Spinal cord (tissue), 9 donors: ENCODE measurements at regions not wholly inside any gene's neighbourhood (a gene's known extent, or its start where the extent isn't known, plus 50 kb on each side); places are given as distances from the start of the nearest gene placed in this dataset.
"Not testable (repeated sequence)": the region's sequence is repeated elsewhere in the genome, so short reads cannot be mapped to it uniquely, and the experiment has no call there.

ENCODE experiments used
- DNase-seq, 6 donors: peaks; one replicate each; pipeline versions ENCODE4 v3.0.0 to v3.0.0-alpha.2; 2013 to 2015; ENCODE audit warnings: low spot score in 6 of 6, low read depth in 4 of 6
- H3K27ac ChIP-seq: one replicate; pipeline ENCODE4 v1.5.1; 2013; ENCODE audit warnings: low read depth, low read length, control low read depth
- H3K27me3 ChIP-seq: one replicate; pipeline ENCODE4 v1.6.1; 2013; ENCODE audit warnings: low read length; ENCODE audit not compliant: control insufficient read depth, insufficient read depth
- H3K36me3 ChIP-seq: one replicate; pipeline ENCODE4 v1.6.1; 2013; ENCODE audit warnings: low read length; ENCODE audit not compliant: control insufficient read depth, insufficient read depth
- H3K4me1 ChIP-seq: one replicate; pipeline ENCODE4 v1.6.1; 2013; ENCODE audit warnings: low read length; ENCODE audit not compliant: control insufficient read depth, insufficient read depth
- H3K4me3 ChIP-seq: one replicate; pipeline ENCODE4 v1.5.1; 2013; ENCODE audit warnings: low read depth, low read length, control low read depth
- H3K9me3 ChIP-seq: one replicate; pipeline ENCODE4 v1.6.1; 2013; ENCODE audit warnings: low read length; ENCODE audit not compliant: control insufficient read depth, insufficient read depth
- WGBS: methylation state at CpG from one replicate; pipeline ENCODE4 v1.1.5; 2013; ENCODE audit warnings: missing lambda C conversion rate; ENCODE audit not compliant: insufficient coverage; 5-methylcytosine and 5-hydroxymethylcytosine counted together
- donor health status: healthy.

- not testable (repeated sequence) for H3K27ac ChIP-seq, H3K9me3 ChIP-seq, H3K4me1 ChIP-seq, H3K27me3 ChIP-seq, H3K4me3 ChIP-seq, H3K36me3 ChIP-seq, DNase-seq
- WGBS = 93% methylated on average over 17 of the region's 19 CpGs
Measured at GRCh38 chr2:66632882-66633281, 198.0 kb downstream of the MEIS1 start.

DNA sequence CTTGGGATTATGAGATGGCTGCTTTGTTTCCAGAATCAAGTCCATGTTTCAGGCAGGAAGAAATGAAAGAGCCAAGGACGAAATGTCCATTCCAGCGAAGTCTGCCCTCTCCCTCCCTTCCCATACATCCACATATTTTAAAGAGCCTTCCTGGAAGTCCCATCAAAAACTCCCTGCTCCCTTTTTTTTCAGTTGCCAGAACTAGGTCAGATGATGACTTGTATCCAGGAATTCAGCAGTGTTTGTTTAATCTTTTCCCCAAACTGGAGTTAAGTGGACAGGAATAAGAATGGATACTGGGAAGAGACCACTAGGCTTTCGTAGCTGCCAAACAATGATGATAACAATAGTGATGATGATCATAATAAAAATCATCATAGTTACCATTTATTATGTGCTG, 198.7 kb downstream of the MEIS1 start:
- Histone ChIP-seq H3K36me3 (no peaks in the 10 kb centered on the region), H3K27ac (no peak overlapping the region), H3K4me3 (no peak overlapping the region), H3K27me3 (no peaks in the 10 kb centered on the region), H3K9me3 (no peaks in the 10 kb centered on the region), H3K4me1 (no peaks in the 10 kb centered on the region)
- WGBS = 100% methylated on average over 2 of the region's 3 CpGs
- no peak for DNase-seq

GRCh38 chr2:66634784-66635183, 199.9 kb downstream of the MEIS1 start:
- no peak overlapping the region for H3K27ac ChIP-seq
- DNase-seq = no peak

DNA sequence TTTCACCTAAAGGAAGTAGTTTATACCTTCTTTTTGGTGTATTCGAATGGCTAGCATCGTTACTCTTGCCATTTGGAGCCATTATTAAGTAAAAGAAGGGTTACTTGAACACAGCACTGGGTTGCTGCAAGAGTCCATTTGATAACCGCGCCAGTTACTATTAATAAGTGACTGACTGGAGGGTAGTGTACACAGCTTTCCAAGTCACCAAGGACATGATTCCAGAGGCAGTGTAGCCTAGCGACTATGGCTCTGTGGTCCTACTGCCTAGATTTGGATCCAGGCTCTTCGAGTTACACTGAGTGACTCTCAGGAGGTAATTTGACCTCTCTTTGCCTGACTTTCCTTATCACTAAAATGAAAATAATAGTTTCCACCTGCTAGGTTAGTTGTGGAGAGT, 206.8 kb downstream of the MEIS1 start:
- WGBS = 100% methylated on average over 2 of the region's 6 CpGs
- no peaks in the 10 kb centered on the region for H3K9me3 ChIP-seq

More at GRCh38 chr2:66634784-66635183, 199.9 kb downstream of the MEIS1 start:
- Histone ChIP-seq H3K4me1 (no peaks in the 10 kb centered on the region), H3K36me3 (no peaks in the 10 kb centered on the region), H3K4me3 (no peak overlapping the region), H3K9me3 (no peaks in the 10 kb centered on the region), H3K27me3 (no peaks in the 10 kb centered on the region)

DNA sequence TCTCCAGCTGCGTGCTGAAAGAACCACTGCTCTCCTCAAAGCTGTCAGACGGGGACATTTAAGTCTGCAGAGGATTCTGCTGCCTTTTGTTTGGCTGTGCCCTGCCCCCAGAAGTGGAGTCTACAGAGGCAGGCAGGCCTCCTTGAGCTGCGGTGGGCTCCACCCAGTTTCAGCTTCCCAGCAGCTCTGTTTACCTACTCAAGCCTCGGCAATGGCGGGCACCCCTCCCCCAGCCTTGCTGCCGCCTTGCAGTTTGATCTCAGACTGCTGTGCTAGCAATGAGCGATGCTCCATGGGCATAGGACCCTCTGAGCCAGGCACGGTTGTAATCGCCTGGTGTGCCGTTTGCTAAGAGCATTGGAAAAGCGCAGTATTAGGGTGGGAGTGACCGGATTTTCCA, 213.2 kb downstream of the MEIS1 start:
- H3K27ac ChIP-seq, DNase-seq, H3K4me3 ChIP-seq, H3K9me3 ChIP-seq, H3K27me3 ChIP-seq, H3K4me1 ChIP-seq, H3K36me3 ChIP-seq: not testable (repeated sequence)
- 57% methylated on average over 12 of the region's 12 CpGs for WGBS

More for the DNA sequence above, 206.8 kb downstream of the MEIS1 start:
- no peaks in the 10 kb centered on the region for H3K27me3 ChIP-seq
- no peak overlapping the region for H3K27ac ChIP-seq
- no peaks in the 10 kb centered on the region for H3K36me3 ChIP-seq
- no peak for DNase-seq
- H3K4me3 ChIP-seq = no peak overlapping the region
- H3K4me1 ChIP-seq = no peaks in the 10 kb centered on the region

DNA sequence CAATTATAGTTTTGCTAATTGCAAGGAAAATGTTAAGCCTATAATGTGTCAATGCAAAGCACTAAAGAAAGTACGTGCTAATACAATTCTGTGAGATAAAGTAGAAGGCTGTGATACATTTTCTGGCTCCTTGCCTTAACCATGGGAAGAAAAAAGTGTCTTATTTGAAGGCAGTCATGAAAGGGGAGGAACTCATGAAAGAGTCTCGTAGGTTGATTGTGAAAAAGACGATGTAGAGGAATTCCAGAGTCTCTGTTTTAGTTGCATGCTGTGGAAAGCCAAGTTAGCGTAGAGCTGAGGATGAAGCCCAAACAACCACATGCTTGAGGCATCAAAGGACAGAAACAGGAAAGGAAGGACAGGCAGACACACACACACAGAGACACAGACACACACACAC, 214.1 kb downstream of the MEIS1 start:
- Histone ChIP-seq H3K36me3 (no peaks in the 10 kb centered on the region), H3K27me3 (no peaks in the 10 kb centered on the region), H3K4me3 (no peak overlapping the region), H3K4me1 (no peaks in the 10 kb centered on the region), H3K9me3 (peaks cover 1% of the 10 kb centered on the region), H3K27ac (no peak overlapping the region)
- 56% methylated on average over 3 of the region's 4 CpGs for WGBS
- DNase-seq = no peak

DNA sequence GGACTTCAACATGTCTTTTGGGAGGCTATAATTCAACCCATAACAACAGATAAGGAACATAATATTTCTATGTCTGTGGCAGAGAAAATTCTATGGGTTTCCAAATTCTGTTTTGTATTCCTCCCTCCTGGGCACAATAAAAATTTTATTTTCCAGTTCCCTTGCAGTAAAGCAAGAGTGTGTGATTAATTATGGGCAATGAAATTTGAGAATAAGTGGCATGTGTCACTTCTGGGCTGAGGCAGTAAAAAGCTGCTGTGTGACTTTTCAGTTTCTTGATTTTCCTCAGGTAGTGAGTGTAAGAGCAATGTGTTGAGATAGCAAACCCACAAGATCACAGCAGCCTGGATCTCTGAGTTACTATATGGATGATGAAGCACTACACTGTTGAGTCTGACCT, 216.4 kb downstream of the MEIS1 start:
- no peaks in the 10 kb centered on the region for H3K36me3 ChIP-seq
- H3K4me1 ChIP-seq = no peaks in the 10 kb centered on the region
- no peak overlapping the region for H3K4me3 ChIP-seq
- H3K27me3 ChIP-seq = no peaks in the 10 kb centered on the region
- H3K27ac ChIP-seq = no peak overlapping the region
- H3K9me3 ChIP-seq = peaks cover 1% of the 10 kb centered on the region
- no peak for DNase-seq

DNA sequence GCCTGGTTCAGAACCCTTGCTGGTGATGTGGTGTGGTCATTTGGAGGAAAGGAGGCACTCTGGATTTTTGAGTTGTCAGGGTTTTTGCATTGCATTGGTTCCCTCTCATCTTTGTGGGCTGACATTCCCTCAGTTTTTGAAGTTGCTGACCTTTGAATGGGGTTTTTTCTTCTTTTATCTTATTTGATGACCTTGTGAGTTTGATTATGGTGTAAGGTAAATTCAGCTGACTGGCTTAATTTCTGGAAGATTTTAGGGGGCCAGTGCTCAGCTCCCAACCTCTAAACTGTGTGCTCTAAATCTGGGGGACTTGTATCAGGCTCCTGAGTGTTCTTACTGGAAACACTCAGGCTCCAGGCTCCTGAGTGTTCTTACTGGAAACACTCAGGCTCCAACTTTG, 225.9 kb downstream of the MEIS1 start:
- Histone ChIP-seq H3K36me3 (no peaks in the 10 kb centered on the region), H3K27ac (no peak overlapping the region), H3K4me1 (no peaks in the 10 kb centered on the region), H3K27me3 (no peaks in the 10 kb centered on the region), H3K9me3 (peaks cover 2% of the 10 kb centered on the region), H3K4me3 (no peak overlapping the region)
- DNase-seq = no peak

DNA sequence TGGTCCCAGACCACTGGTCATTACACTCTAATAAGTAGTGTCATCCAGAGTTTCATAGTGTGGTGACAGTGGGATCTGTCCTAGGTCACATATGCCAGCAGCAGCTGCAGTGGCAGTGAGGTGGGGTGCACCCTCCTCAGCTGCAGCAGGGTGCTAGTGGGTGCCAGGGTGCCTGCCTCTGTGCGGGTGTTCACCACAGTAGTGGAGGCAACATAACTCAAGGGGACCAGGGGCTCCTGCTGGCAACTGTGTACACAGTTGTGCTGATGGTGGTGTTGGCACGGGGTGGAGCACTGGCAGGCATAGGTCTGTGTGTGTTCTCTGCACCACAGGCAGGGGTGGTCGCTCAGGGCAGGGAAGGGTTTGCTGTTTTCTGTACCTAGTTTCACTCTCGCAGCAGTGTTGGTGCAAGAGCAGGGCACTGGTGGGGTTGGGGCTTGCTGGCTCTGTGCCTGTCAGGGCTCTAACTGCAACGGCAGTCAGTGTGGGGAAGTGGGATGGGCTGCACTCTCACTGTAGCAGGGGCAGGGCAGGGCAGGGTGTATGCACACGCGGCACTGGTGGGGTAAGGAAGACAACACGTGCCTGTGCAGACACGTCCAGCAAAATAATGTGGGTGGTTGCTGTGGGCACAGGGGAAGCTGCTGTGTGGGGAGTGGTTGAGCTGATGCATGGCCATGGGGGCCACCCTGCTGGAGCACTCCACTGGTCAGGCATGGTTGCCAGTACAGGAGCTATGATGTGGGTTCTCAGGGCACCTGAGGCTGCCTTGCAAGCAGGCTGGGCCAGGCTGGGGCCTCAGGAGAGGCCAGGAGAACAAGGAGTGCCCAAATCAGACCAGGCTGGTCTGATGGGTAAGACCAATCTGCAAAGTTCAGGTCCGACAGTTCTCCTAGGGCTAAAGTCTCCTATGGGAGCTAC, 226.6 kb downstream of the MEIS1 start:
- no peaks in the 10 kb centered on the region for H3K36me3 ChIP-seq
- 87% methylated on average over 9 of the region's 10 CpGs for WGBS

DNA sequence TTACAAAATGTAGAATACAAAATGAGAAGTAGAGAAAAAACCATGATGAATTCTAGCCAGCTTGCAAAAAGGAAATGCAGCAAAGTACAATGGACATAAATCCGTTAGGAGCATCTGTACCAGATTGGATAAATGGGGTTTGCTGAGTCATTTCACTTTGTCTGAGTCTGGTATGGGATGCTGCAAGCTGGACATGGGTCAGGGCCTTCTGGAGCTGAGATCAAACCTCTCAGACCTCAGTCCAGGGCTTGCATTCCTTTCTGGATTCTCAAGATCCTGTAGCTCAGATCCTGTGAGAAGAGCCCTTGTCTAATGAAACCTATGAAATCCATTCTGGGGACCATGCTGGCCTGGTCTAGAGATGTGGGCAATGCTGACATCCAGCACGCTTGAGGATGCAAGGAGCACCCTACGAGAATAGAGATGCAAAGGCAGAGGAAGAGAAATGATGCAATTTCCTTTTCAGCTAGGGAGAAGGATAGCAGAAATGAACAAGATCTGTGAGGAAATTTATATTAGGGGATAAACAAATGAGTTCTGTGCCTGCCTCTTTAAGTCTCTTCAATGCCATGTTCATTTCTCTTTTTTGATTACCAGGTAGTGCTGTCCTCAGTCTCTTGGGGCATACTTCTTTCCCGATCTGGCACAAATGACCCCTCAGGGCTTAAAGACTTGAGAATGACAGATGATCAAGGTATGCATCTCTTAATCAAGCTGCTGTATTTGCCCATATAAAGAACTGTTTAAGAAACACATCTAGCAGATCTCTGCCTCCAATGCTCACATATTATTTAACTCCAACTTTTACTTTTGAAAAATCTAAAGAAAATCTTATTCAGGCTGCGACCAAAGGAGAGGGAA, 230.4 kb downstream of the MEIS1 start:
- DNase-seq = no peak
- no peak overlapping the region for H3K4me3 ChIP-seq
- H3K9me3 ChIP-seq = no peaks in the 10 kb centered on the region
- 65% methylated on average over 3 of the region's 5 CpGs for whole genome bisulfite sequencing
- H3K4me1 ChIP-seq = no peaks in the 10 kb centered on the region
- H3K27me3 ChIP-seq = no peaks in the 10 kb centered on the region
- no peaks in the 10 kb centered on the region for H3K36me3 ChIP-seq
- H3K27ac ChIP-seq = no peak overlapping the region

More for the DNA sequence above, 226.6 kb downstream of the MEIS1 start:
- Histone ChIP-seq H3K4me1 (no peaks in the 10 kb centered on the region), H3K27ac (no peak overlapping the region), H3K27me3 (no peaks in the 10 kb centered on the region), H3K9me3 (peaks cover 2% of the 10 kb centered on the region), H3K4me3 (no peak overlapping the region)
- DNase-seq = no peak
